GM12873 (cell line): ENCODE measurements at regions not wholly inside any gene's neighbourhood (a gene's known extent, or its start where the extent isn't known, plus 50 kb on each side); places are given as distances from the start of the nearest gene placed in this dataset.

ENCODE experiments used
- CTCF ChIP-seq: IDR thresholded peaks from 2 replicates; pipeline ENCODE4 v1.5.1; 2012; ENCODE audit warnings: low read depth, mild to moderate bottlenecking, moderate library complexity, low read length, control low read depth; ENCODE audit not compliant: insufficient read depth; ENCODE audit errors: missing control alignments

GRCh38 chr17:6352016-6352415 lies 82.9 kb downstream of the AIPL1 start:
- TF ChIP-seq CTCF: no peak

- TF ChIP-seq CTCF: no peak
These were observed 84.1 kb downstream of the AIPL1 start for GRCh38 chr17:6350806-6351205.

- TF ChIP-seq CTCF: no peak
These were observed 86.0 kb downstream of the AIPL1 start for GRCh38 chr17:6348891-6349290.

- TF ChIP-seq CTCF: no peak
These were observed 87.1 kb downstream of the AIPL1 start for GRCh38 chr17:6347776-6348175.

- no peak for TF ChIP-seq CTCF
These were observed 87.9 kb downstream of the AIPL1 start for GRCh38 chr17:6346986-6347385.

- no peak for TF ChIP-seq CTCF
These were observed 88.7 kb downstream of the AIPL1 start for GRCh38 chr17:6346156-6346786.

- no peak for TF ChIP-seq CTCF
These were observed 91.2 kb downstream of the AIPL1 start for GRCh38 chr17:6343736-6344135.
